Ishikawa (cell line): ENCODE measurements at regions not wholly inside any gene's neighbourhood (a gene's known extent, or its start where the extent isn't known, plus 50 kb on each side); places are given as distances from the start of the nearest gene placed in this dataset.

Source experiments
- CEBPB ChIP-seq: IDR thresholded peaks from 2 replicates; pipeline ENCODE4 v1.6.1; 2012
- CREB1 ChIP-seq: IDR thresholded peaks from 2 replicates; pipeline ENCODE4 v1.6.1; 2012; ENCODE audit warnings: low read depth
- EGR1 ChIP-seq: IDR thresholded peaks from 2 replicates; pipeline ENCODE4 v1.6.1; 2012
- EP300 ChIP-seq: IDR thresholded peaks from 2 replicates; pipeline ENCODE4 v1.6.1; 2012; ENCODE audit warnings: borderline replicate concordance
- FOXM1 ChIP-seq: IDR thresholded peaks from 2 replicates; pipeline ENCODE4 v1.6.1; 2012; ENCODE audit warnings: low read depth, borderline replicate concordance
- MAX ChIP-seq: IDR thresholded peaks from 2 replicates; pipeline ENCODE4 v1.6.1; 2012
- NFIC ChIP-seq: IDR thresholded peaks from 2 replicates; pipeline ENCODE4 v1.6.1; 2012
- RAD21 ChIP-seq: IDR thresholded peaks from 2 replicates; pipeline ENCODE4 v1.6.1; 2012; ENCODE audit warnings: low read depth
- REST ChIP-seq: IDR thresholded peaks from 2 replicates; pipeline ENCODE4 v1.6.1; 2012; ENCODE audit warnings: low read depth, mild to moderate bottlenecking
- TAF1 ChIP-seq: IDR thresholded peaks from 2 replicates; pipeline ENCODE4 v1.6.1; 2012; ENCODE audit warnings: low read depth, mild to moderate bottlenecking
- TCF12 ChIP-seq: IDR thresholded peaks from 2 replicates; pipeline ENCODE4 v1.6.1; 2012; ENCODE audit warnings: low read depth
- TEAD4 ChIP-seq: IDR thresholded peaks from 2 replicates; pipeline ENCODE4 v1.6.1; 2012
- USF1 ChIP-seq: IDR thresholded peaks from 2 replicates; pipeline ENCODE4 v1.6.1; 2012
- YY1 ChIP-seq: IDR thresholded peaks from 2 replicates; pipeline ENCODE4 v1.6.1; 2012; ENCODE audit warnings: low read depth
- ZBTB7A ChIP-seq: IDR thresholded peaks from 2 replicates; pipeline ENCODE4 v1.6.1; 2012; ENCODE audit warnings: low read depth

GRCh38 chr7:49159536-49159935, 235.2 kb downstream of the CDC14C start:
- TF ChIP-seq MAX, result no peak
- TF ChIP-seq EGR1, result no peak
- no peak for TF ChIP-seq REST

- TF ChIP-seq FOXM1 (no peak), YY1 (no peak), EP300 (no peak), RAD21 (no peak), EGR1 (no peak), USF1 (no peak), CEBPB (no peak), TAF1 (no peak), TEAD4 (no peak)
Measured at GRCh38 chr7:49166441-49166840, 242.1 kb downstream of the CDC14C start.

- TF ChIP-seq NFIC (no peak), EP300 (no peak), MAX (no peak), CEBPB (no peak), RAD21 (no peak), EGR1 (no peak), FOXM1 (no peak), YY1 (no peak), TEAD4 (no peak), TCF12 (no peak), REST (no peak), TAF1 (no peak), USF1 (no peak), ZBTB7A (no peak), CREB1 (no peak)
Measured at GRCh38 chr7:49172639-49173038, 248.3 kb downstream of the CDC14C start.

- TF ChIP-seq REST (no peak), CEBPB (no peak)
Measured at GRCh38 chr7:49174396-49174795, 250.0 kb downstream of the CDC14C start.

- TF ChIP-seq EP300 (no peak), USF1 (no peak), TCF12 (no peak), FOXM1 (no peak), CREB1 (no peak), EGR1 (no peak), TEAD4 (no peak), RAD21 (no peak), ZBTB7A (no peak), NFIC (no peak), MAX (no peak), TAF1 (no peak), CEBPB (no peak), YY1 (no peak), REST (no peak)
Measured at GRCh38 chr7:49187543-49188268, 263.4 kb downstream of the CDC14C start.
